ENCODE measurements at regions not wholly inside any gene's neighbourhood (a gene's known extent, or its start where the extent isn't known, plus 50 kb on each side); places are given as distances from the start of the nearest gene placed in this dataset.

DNA sequence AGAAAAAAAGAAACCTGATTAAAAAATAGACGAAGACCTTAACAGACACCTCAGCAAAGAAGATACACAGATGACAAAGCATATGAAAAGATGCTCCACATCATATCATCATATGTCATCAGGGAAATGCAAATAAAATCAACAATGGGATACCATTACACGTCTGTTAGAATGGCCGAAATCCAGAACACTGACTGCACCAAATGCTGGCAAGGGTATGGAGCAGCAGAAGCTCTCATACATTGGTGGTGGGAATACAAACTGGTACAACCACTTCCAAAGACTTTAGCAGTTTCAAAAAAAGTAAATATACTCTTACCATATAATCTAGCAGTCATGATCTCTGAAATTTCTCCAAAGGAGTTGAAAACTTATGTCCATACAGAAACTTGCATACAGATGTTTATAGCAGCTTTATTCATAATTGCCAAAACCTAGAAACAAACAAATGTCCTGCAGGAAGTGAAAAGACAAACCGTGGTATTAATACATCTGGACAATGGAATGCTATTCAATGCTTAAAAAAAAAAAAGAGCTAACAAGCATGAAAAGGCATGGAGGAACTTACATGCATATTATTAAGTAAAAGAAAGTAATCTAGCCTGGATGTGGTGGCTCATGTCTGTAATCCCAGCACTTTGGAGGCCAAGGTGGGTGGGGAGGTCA is 107.4 kb downstream of the HES1 start:
- Histone ChIP-seq H3K4me1 (ENCODE audit: insufficient read depth, low read length) (no peaks in the 10 kb centered on the region), H3K9ac (ENCODE audit: low read length) (no peak overlapping the region), H3K4me3 (ENCODE audit: low read depth in 1 of 2, low read length in 2 of 2) (no peak overlapping the region)

DNA sequence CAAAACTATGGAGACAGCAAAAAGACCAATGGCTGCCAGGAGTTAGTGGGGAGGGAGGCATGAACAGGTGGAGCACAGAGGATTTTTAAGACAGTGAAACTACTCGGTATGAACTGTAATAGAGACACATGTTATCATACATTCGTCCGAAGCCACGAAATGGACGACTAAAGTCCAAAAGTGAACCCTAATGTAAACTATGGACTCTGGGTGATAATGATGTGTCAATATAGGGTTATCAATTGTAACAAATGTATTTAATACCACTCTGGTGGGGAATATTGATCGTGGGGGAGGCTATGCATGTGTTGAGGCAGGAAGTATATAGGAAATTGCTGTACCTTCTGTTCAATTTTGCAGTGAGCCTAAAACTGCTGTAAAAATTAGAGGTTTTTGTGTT is 107.0 kb downstream of the CPN2 start:
- Histone ChIP-seq H3K27me3 (ENCODE audit: control insufficient read depth in 1 of 2, insufficient read depth in 2 of 2, low read length in 2 of 2) (no peaks in the 10 kb centered on the region), H3K9me3 (ENCODE audit: low read length) (no peaks in the 10 kb centered on the region), H3K4me1 (ENCODE audit: insufficient read depth, low read length) (peaks cover 2% of the 10 kb centered on the region), H3K36me3 (ENCODE audit: insufficient read depth, low read length) (no peaks in the 10 kb centered on the region), H3K9ac (ENCODE audit: low read length) (no peak overlapping the region), H3K4me3 (ENCODE audit: low read depth in 1 of 2, low read length in 2 of 2) (no peak overlapping the region), H3K27ac (ENCODE audit: low read depth, low read length) (no peak overlapping the region)

More for the DNA sequence above, 107.4 kb downstream of the HES1 start:
- H3K27ac ChIP-seq (ENCODE audit: low read depth, low read length) = no peak overlapping the region
- H3K9me3 ChIP-seq (ENCODE audit: low read length) = no peaks in the 10 kb centered on the region
- H3K36me3 ChIP-seq (ENCODE audit: insufficient read depth, low read length) = no peaks in the 10 kb centered on the region
- no peaks in the 10 kb centered on the region for H3K27me3 ChIP-seq (ENCODE audit: control insufficient read depth in 1 of 2, insufficient read depth in 2 of 2, low read length in 2 of 2)

DNA sequence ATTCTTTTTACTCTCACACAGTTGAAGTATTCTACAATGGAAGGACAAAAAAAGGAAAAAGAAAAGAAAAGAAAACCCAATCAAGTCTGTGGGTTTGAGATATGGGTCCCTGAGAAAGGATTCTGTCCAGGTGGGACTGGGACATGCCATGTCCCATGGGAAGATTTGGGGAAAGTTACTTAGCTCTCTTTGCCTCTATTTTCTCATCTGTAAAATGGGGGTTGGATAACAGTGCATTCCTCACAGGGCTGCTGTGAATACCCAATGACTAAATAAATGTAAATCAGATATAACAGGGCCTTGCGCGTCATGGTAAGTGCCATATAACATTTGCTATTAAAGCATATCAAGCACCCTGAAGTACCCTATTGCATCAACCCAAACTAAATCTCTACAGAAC is 105.7 kb downstream of the CPN2 start:
- Histone ChIP-seq H3K4me1 (ENCODE audit: insufficient read depth, low read length) (peaks cover 15% of the 10 kb centered on the region), H3K9ac (ENCODE audit: low read length) (no peak overlapping the region), H3K9me3 (ENCODE audit: low read length) (no peaks in the 10 kb centered on the region), H3K27me3 (ENCODE audit: control insufficient read depth in 1 of 2, insufficient read depth in 2 of 2, low read length in 2 of 2) (no peaks in the 10 kb centered on the region), H3K27ac (ENCODE audit: low read depth, low read length) (no peak overlapping the region), H3K4me3 (ENCODE audit: low read depth in 1 of 2, low read length in 2 of 2) (no peak overlapping the region), H3K36me3 (ENCODE audit: insufficient read depth, low read length) (no peaks in the 10 kb centered on the region)

DNA sequence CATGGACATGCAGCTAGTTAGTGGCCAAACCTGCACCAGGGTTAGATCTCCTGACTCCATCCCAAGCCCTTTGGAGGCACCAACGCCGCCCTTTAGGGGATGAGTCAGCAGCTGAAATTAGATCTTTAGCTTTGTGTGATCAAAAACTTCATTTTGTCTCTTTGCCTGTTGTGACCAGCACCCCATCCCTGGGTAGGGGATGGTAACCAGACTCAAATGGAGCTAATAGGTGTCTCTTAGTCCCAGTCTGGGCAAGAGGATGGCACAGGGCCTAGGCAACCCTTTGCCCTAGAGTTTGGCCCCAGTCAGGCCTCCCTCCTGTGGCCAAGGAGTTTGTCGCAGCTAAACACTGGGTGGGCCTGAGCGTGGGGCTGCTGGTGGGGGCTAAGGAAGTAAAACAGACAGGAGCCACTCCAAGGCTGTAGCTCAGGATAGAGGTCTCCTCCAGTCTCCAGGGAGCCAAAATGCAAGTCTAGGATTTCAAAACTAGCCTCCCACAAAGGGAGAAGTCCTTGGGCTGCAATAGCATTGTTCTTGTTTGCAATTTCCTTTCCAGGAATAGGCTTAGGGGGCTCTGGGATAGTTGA is 105.1 kb downstream of the CPN2 start:
- Histone ChIP-seq H3K27me3 (ENCODE audit: control insufficient read depth in 1 of 2, insufficient read depth in 2 of 2, low read length in 2 of 2) (no peaks in the 10 kb centered on the region), H3K4me3 (ENCODE audit: low read depth in 1 of 2, low read length in 2 of 2) (no peak overlapping the region), H3K9ac (ENCODE audit: low read length) (no peak overlapping the region), H3K27ac (ENCODE audit: low read depth, low read length) (no peak overlapping the region), H3K9me3 (ENCODE audit: low read length) (no peaks in the 10 kb centered on the region), H3K4me1 (ENCODE audit: insufficient read depth, low read length) (peaks cover 21% of the 10 kb centered on the region), H3K36me3 (ENCODE audit: insufficient read depth, low read length) (no peaks in the 10 kb centered on the region)

DNA sequence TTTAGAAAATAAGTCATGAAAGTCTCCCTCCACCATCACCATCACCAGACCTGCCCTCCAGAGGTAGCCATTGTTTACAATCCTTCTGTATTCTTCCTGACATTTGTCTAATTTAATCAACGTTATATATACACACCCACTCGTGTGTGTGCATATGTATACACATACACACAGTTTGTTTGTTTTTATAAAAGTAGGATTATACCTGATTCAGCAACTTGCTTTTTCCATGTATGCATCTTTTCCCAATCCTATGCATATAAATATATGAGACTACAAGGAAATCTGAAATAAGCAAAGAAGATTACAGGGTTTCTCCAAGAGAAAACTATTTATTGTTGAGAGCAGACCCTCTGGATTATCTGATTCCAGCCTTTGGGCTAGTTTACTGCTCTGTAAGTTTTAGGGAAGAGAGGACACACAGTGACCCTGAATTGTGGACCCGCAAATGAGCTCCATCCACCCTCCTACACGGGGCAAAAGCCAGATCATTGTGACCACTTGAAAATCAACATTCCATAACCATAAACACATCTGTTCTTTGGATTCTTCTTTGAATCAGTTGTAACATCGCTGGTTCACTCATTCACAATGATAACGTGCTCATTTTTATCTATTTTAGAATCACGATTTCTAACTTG is 104.3 kb downstream of the CPN2 start:
- Histone ChIP-seq H3K4me3 (ENCODE audit: low read depth in 1 of 2, low read length in 2 of 2) (no peak overlapping the region), H3K27ac (ENCODE audit: low read depth, low read length) (no peak overlapping the region)

DNA sequence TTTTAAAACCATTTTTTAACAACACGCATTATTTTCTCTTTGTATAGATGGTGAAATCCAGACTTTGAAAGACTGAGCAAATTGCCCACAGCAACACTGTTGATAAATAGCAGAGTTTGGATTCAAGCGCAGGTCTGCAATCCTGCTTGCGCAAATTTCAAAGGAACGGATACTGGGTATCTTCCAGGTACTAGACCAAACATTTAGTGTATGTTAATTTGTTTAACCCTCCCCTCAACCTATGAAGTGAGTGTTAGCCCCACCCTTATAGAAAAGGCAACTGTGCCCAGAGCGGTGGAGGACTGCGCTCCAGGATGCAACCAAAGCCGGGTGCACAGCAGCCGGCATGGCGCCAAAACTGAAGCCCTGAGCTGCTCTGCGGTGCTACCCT is 103.8 kb downstream of the CPN2 start:
- no peak overlapping the region for H3K27ac ChIP-seq (ENCODE audit: low read depth, low read length)
- no peaks in the 10 kb centered on the region for H3K27me3 ChIP-seq (ENCODE audit: control insufficient read depth in 1 of 2, insufficient read depth in 2 of 2, low read length in 2 of 2)
- no peaks in the 10 kb centered on the region for H3K9me3 ChIP-seq (ENCODE audit: low read length)
- no peak overlapping the region for H3K4me3 ChIP-seq (ENCODE audit: low read depth in 1 of 2, low read length in 2 of 2)
- no peak overlapping the region for H3K9ac ChIP-seq (ENCODE audit: low read length)
- H3K4me1 ChIP-seq (ENCODE audit: insufficient read depth, low read length) = peaks cover 22% of the 10 kb centered on the region
- H3K36me3 ChIP-seq (ENCODE audit: insufficient read depth, low read length) = no peaks in the 10 kb centered on the region

More for the DNA sequence above, 104.3 kb downstream of the CPN2 start:
- Histone ChIP-seq H3K27me3 (ENCODE audit: control insufficient read depth in 1 of 2, insufficient read depth in 2 of 2, low read length in 2 of 2) (no peaks in the 10 kb centered on the region), H3K36me3 (ENCODE audit: insufficient read depth, low read length) (no peaks in the 10 kb centered on the region), H3K9me3 (ENCODE audit: low read length) (no peaks in the 10 kb centered on the region), H3K4me1 (ENCODE audit: insufficient read depth, low read length) (peaks cover 22% of the 10 kb centered on the region), H3K9ac (ENCODE audit: low read length) (no peak overlapping the region)

DNA sequence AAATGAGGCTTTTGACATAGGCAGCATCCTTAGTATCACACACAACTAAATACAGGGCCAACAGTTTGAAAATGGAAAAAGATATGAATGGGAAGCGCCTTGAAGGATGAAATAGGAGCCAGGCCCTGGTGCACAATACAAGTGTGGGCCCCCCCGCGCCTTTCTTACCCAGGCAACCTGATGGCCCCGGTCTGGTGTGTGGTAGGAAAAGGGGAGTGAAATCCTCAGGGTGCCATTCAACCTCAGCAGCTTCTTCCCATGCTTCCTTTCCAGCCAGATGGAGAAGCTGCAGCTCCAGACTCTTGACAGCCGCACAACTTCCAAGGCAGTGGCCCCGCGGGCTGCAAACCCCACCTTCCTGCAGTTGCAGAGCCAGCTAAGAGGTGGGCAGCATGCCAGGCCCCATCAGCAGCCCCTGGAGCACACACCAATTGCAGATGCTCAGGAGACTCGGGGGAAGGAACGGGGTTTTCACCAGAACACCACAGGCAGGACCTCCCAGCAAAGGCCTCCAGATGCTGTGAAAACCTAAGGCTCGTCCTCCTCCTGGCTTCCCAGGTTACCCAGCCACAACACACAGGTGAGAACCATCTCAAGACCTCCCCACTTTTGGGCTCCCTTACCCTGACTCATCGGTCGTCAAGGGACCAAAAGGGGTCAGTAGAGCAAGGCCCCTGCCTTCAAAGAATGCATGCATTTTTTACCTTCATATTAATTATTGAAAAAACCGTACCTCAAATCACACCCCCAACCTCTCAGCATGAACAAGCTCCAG is 101.6 kb downstream of the CPN2 start:
- Histone ChIP-seq H3K4me3 (ENCODE audit: low read depth in 1 of 2, low read length in 2 of 2) (peak overlapping the region in 1 of 2 donors; percentile 14), H3K27me3 (ENCODE audit: control insufficient read depth in 1 of 2, insufficient read depth in 2 of 2, low read length in 2 of 2) (no peaks in the 10 kb centered on the region), H3K4me1 (ENCODE audit: insufficient read depth, low read length) (peaks cover 22% of the 10 kb centered on the region), H3K9me3 (ENCODE audit: low read length) (no peaks in the 10 kb centered on the region), H3K27ac (ENCODE audit: low read depth, low read length) (no peak overlapping the region), H3K9ac (ENCODE audit: low read length) (no peak overlapping the region), H3K36me3 (ENCODE audit: insufficient read depth, low read length) (no peaks in the 10 kb centered on the region)

DNA sequence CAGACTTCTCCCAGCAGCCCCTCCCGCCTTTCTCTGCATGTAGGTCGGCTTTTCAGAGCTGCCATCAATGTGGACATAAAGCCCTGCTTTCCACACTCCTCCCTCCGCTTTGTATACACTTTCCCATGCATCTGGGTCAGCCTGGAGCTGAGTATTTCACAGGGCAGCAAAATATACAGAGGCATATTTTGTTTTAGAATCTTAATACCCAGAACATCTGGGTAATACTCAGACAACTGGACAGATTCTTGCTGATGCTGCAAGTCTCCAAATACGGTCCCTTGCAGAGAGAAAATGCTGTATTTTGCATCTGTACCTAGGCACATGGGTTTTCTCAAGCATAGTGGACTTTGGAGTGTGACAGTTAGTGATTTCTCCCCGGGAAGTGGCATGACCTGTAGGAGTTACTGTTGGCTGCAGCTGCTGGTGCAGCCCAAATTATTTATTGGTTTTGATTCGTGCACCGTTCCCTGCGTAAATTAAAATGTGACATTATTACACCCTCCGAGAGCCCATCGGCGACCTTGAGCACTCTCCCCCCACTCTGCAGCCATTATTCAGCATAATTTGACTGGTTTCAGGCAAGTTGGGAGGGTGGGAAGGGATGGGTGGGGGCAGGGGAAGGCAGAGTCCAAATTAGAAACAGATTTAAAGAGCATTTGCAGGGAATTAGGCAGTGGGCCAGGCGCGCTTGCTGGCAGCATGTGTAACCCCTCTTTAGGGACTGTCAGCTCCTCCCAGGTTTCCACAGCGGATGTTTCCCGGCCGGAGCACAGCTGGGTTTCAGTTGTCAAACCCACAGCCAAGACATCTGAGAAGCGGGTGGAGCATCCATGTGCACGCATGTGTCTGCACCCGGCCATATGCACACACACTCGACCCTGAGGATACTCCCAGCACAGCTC is 100.8 kb downstream of the CPN2 start:
- Histone ChIP-seq H3K4me1 (ENCODE audit: insufficient read depth, low read length) (peaks cover 22% of the 10 kb centered on the region), H3K9me3 (ENCODE audit: low read length) (no peaks in the 10 kb centered on the region), H3K4me3 (ENCODE audit: low read depth in 1 of 2, low read length in 2 of 2) (peak overlapping the region in 1 of 2 donors; percentile 14), H3K36me3 (ENCODE audit: insufficient read depth, low read length) (no peaks in the 10 kb centered on the region), H3K9ac (ENCODE audit: low read length) (no peak overlapping the region), H3K27me3 (ENCODE audit: control insufficient read depth in 1 of 2, insufficient read depth in 2 of 2, low read length in 2 of 2) (no peaks in the 10 kb centered on the region), H3K27ac (ENCODE audit: low read depth, low read length) (no peak overlapping the region)

DNA sequence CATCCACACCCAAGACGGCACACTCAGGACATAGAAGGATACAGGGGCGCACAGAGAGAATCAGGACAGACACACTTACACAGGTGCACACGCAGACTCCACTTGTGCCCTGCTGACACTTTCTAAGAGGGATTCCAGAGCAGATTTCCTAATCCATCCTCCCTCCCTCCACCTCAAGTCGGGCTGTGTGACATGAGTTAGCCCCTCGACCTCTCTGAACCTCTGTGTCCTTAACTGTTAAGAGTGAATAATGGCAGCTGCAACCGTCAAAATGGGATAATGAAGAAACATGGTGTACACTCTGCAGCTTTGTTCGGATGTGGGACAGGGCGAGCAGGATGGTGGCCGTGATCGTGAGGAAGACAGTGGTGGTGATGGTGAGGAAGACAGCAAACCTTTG is 100.1 kb downstream of the CPN2 start:
- Histone ChIP-seq H3K27me3 (ENCODE audit: control insufficient read depth in 1 of 2, insufficient read depth in 2 of 2, low read length in 2 of 2) (no peaks in the 10 kb centered on the region), H3K4me1 (ENCODE audit: insufficient read depth, low read length) (peaks cover 22% of the 10 kb centered on the region), H3K9ac (ENCODE audit: low read length) (no peak overlapping the region), H3K9me3 (ENCODE audit: low read length) (no peaks in the 10 kb centered on the region), H3K4me3 (ENCODE audit: low read depth in 1 of 2, low read length in 2 of 2) (no peak overlapping the region), H3K27ac (ENCODE audit: low read depth, low read length) (no peak overlapping the region), H3K36me3 (ENCODE audit: insufficient read depth, low read length) (no peaks in the 10 kb centered on the region)

DNA sequence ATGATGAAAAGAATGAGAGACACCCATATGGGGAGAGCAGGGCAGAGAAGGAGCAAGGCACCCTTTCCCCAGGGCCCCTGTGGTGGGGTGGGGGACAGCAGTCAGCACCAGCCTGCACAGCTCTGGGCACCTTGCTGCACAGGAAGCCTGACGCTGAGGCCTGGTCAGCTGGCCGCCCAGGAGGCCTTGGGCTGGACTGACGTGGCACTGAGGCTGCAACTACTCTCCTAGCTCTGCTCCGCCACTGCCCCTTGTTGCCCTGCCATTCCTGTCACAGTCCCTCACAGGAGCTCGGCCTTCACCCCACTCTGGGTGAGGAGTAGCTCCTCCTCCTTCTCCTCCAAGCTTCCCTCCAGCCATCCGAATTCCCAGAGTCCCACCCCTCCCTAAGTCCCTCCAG is 99.7 kb downstream of the CPN2 start:
- Histone ChIP-seq H3K4me3 (ENCODE audit: low read depth in 1 of 2, low read length in 2 of 2) (no peak overlapping the region), H3K9ac (ENCODE audit: low read length) (no peak overlapping the region), H3K27ac (ENCODE audit: low read depth, low read length) (no peak overlapping the region), H3K4me1 (ENCODE audit: insufficient read depth, low read length) (peaks cover 22% of the 10 kb centered on the region), H3K9me3 (ENCODE audit: low read length) (no peaks in the 10 kb centered on the region), H3K36me3 (ENCODE audit: insufficient read depth, low read length) (no peaks in the 10 kb centered on the region), H3K27me3 (ENCODE audit: control insufficient read depth in 1 of 2, insufficient read depth in 2 of 2, low read length in 2 of 2) (no peaks in the 10 kb centered on the region)

Data from muscle layer of colon (tissue), 2 donors.